Ishikawa (cell line): ENCODE measurements at regions not wholly inside any gene's neighbourhood (a gene's known extent, or its start where the extent isn't known, plus 50 kb on each side); places are given as distances from the start of the nearest gene placed in this dataset.

Source experiments
- CEBPB ChIP-seq: IDR thresholded peaks from 2 replicates; pipeline ENCODE4 v1.6.1; 2012
- CREB1 ChIP-seq: IDR thresholded peaks from 2 replicates; pipeline ENCODE4 v1.6.1; 2012; ENCODE audit warnings: low read depth
- EGR1 ChIP-seq: IDR thresholded peaks from 2 replicates; pipeline ENCODE4 v1.6.1; 2012
- EP300 ChIP-seq: IDR thresholded peaks from 2 replicates; pipeline ENCODE4 v1.6.1; 2012; ENCODE audit warnings: borderline replicate concordance
- FOXM1 ChIP-seq: IDR thresholded peaks from 2 replicates; pipeline ENCODE4 v1.6.1; 2012; ENCODE audit warnings: low read depth, borderline replicate concordance
- MAX ChIP-seq: IDR thresholded peaks from 2 replicates; pipeline ENCODE4 v1.6.1; 2012
- NFIC ChIP-seq: IDR thresholded peaks from 2 replicates; pipeline ENCODE4 v1.6.1; 2012
- RAD21 ChIP-seq: IDR thresholded peaks from 2 replicates; pipeline ENCODE4 v1.6.1; 2012; ENCODE audit warnings: low read depth
- REST ChIP-seq: IDR thresholded peaks from 2 replicates; pipeline ENCODE4 v1.6.1; 2012; ENCODE audit warnings: low read depth, mild to moderate bottlenecking
- TAF1 ChIP-seq: IDR thresholded peaks from 2 replicates; pipeline ENCODE4 v1.6.1; 2012; ENCODE audit warnings: low read depth, mild to moderate bottlenecking
- TCF12 ChIP-seq: IDR thresholded peaks from 2 replicates; pipeline ENCODE4 v1.6.1; 2012; ENCODE audit warnings: low read depth
- TEAD4 ChIP-seq: IDR thresholded peaks from 2 replicates; pipeline ENCODE4 v1.6.1; 2012
- USF1 ChIP-seq: IDR thresholded peaks from 2 replicates; pipeline ENCODE4 v1.6.1; 2012
- YY1 ChIP-seq: IDR thresholded peaks from 2 replicates; pipeline ENCODE4 v1.6.1; 2012; ENCODE audit warnings: low read depth
- ZBTB7A ChIP-seq: IDR thresholded peaks from 2 replicates; pipeline ENCODE4 v1.6.1; 2012; ENCODE audit warnings: low read depth

GRCh38 chr3:54008744-54009143 is 113.6 kb upstream of the CACNA2D3 start:
- TF ChIP-seq ZBTB7A (no peak), TCF12 (no peak), TAF1 (no peak), TEAD4 (no peak), FOXM1 (no peak), YY1 (no peak), USF1 (no peak), CEBPB (no peak), NFIC (no peak), CREB1 (no peak)

GRCh38 chr3:54008099-54008498 is 114.3 kb upstream of the CACNA2D3 start:
- TF ChIP-seq MAX (no peak), CREB1 (no peak), FOXM1 (no peak), TEAD4 (no peak), EGR1 (no peak), YY1 (no peak), NFIC (no peak)

GRCh38 chr3:54004335-54004734 is 112.7 kb upstream of the SELENOK start:
- no peak for TF ChIP-seq TCF12
- no peak for TF ChIP-seq MAX
- TF ChIP-seq FOXM1, result no peak
- no peak for TF ChIP-seq USF1
- TF ChIP-seq TEAD4, result no peak
- TF ChIP-seq RAD21, result no peak
- TF ChIP-seq CREB1, result no peak
- TF ChIP-seq TAF1, result no peak
- TF ChIP-seq REST, result no peak
- no peak for TF ChIP-seq EGR1

- TF ChIP-seq CEBPB, result no peak
- TF ChIP-seq FOXM1, result no peak
- TF ChIP-seq REST, result no peak
- no peak for TF ChIP-seq USF1
- no peak for TF ChIP-seq NFIC
- TF ChIP-seq YY1, result no peak
- no peak for TF ChIP-seq MAX
- no peak for TF ChIP-seq EGR1
- TF ChIP-seq TAF1, result no peak
- no peak for TF ChIP-seq RAD21
- TF ChIP-seq TEAD4, result no peak
Measured at GRCh38 chr3:54003136-54003535, 111.5 kb upstream of the SELENOK start.

- TF ChIP-seq TCF12, result no peak
- TF ChIP-seq FOXM1, result no peak
- no peak for TF ChIP-seq TAF1
- no peak for TF ChIP-seq RAD21
- no peak for TF ChIP-seq REST
- no peak for TF ChIP-seq EGR1
- no peak for TF ChIP-seq CREB1
- TF ChIP-seq NFIC, result no peak
- no peak for TF ChIP-seq ZBTB7A
- no peak for TF ChIP-seq USF1
- TF ChIP-seq TEAD4, result no peak
- TF ChIP-seq CEBPB, result no peak
- TF ChIP-seq MAX, result no peak
- no peak for TF ChIP-seq EP300
- TF ChIP-seq YY1, result no peak
Measured at GRCh38 chr3:53999725-54000124, 108.1 kb upstream of the SELENOK start.
